Cardiac muscle cell (in vitro differentiated cells and primary cell): ENCODE measurements at regions not wholly inside any gene's neighbourhood (a gene's known extent, or its start where the extent isn't known, plus 50 kb on each side); places are given as distances from the start of the nearest gene placed in this dataset.

Experiments
- DNase-seq, 2 donors: peaks; one replicate each; pipeline versions ENCODE4 v3.0.0 to v3.0.0-alpha.2; 2010 to 2017; ENCODE audit warnings: low read depth in 1 of 2, low spot score in 1 of 2
- H3K27ac ChIP-seq: fragments of 200-600 bp; sonication (generic); 2 replicates; pipeline ENCODE4 v1.5.1; 2016
- H3K27me3 ChIP-seq: fragments of 200-600 bp; sonication (generic); 2 replicates; pipeline ENCODE4 v1.6.0; 2016; ENCODE audit warnings: control low read depth
- H3K36me3 ChIP-seq: fragments of 200-600 bp; sonication (generic); 2 replicates; pipeline ENCODE4 v1.5.1; 2016; ENCODE audit warnings: control low read depth
- H3K4me1 ChIP-seq: fragments of 200-600 bp; sonication (generic); 2 replicates; pipeline ENCODE4 v1.8.1; 2017; ENCODE audit warnings: low read depth, mild to moderate bottlenecking, mixed run types
- H3K4me3 ChIP-seq: fragments of 200-600 bp; sonication (generic); 2 replicates; pipeline ENCODE4 v1.5.1; 2016; ENCODE audit warnings: mild to moderate bottlenecking
- H3K9me3 ChIP-seq: fragments of 200-600 bp; sonication (generic); 2 replicates; pipeline ENCODE4 v1.5.1; 2017; ENCODE audit warnings: low read depth, mild to moderate bottlenecking, control low read depth
- TF ChIP-seq, protein P1 (sequence below): IDR thresholded peaks from 2 replicates; pipeline ENCODE4 v1.5.1; 2012; ENCODE audit warnings: low read depth, mild to moderate bottlenecking, low read length

DNA sequence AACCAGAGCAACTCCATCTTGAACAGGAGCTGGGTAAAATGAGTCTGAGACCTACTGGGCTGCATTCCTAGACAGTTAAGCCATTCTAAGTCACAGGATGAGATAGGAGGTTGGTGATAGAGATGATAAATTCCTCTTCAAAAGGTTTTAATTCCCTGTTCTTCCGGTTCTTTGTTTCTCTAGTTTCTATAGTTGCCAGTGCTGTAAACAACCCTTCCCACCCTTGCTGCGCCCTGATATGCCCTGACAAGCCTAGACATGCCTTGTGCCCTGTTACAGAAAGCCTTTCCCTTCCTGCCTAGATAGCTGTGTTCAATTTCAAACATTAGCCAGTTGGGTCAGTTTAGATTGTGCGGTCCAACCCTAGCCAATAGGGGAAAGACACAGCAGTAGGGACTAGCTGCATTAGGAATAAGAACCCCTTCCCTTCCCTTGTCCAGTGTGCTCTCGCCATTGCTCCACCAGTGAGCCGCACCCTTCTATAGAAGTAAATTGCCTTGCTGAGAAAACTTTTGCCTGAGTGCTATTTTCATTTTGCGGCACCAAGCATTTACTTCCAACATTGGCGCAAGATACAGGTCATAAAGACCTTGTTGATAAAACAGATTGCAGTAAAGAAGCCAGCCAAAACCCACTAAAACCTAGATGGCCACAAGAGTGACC lies 52.5 kb upstream of the CCN2 start:
- H3K4me1 ChIP-seq, result peaks cover 4% of the 10 kb centered on the region
- H3K27me3 ChIP-seq, result no peaks in the 10 kb centered on the region
- H3K9me3 ChIP-seq, result no peaks in the 10 kb centered on the region
- H3K36me3 ChIP-seq, result no peaks in the 10 kb centered on the region
- H3K27ac ChIP-seq, result no peak overlapping the region
- no peak overlapping the region for H3K4me3 ChIP-seq
- TF ChIP-seq, protein P1, sequence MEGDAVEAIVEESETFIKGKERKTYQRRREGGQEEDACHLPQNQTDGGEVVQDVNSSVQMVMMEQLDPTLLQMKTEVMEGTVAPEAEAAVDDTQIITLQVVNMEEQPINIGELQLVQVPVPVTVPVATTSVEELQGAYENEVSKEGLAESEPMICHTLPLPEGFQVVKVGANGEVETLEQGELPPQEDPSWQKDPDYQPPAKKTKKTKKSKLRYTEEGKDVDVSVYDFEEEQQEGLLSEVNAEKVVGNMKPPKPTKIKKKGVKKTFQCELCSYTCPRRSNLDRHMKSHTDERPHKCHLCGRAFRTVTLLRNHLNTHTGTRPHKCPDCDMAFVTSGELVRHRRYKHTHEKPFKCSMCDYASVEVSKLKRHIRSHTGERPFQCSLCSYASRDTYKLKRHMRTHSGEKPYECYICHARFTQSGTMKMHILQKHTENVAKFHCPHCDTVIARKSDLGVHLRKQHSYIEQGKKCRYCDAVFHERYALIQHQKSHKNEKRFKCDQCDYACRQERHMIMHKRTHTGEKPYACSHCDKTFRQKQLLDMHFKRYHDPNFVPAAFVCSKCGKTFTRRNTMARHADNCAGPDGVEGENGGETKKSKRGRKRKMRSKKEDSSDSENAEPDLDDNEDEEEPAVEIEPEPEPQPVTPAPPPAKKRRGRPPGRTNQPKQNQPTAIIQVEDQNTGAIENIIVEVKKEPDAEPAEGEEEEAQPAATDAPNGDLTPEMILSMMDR, result no peak
- DNase-seq, result no peak
